Transverse colon (tissue), 4 donors: ENCODE measurements at regions not wholly inside any gene's neighbourhood (a gene's known extent, or its start where the extent isn't known, plus 50 kb on each side); places are given as distances from the start of the nearest gene placed in this dataset.

ENCODE experiments used
- EP300 ChIP-seq: sonication (generic); formaldehyde crosslinking; IDR thresholded peaks from one replicate; pipeline ENCODE4 v1.6.1; 2017; ENCODE audit warnings: antibody characterized with exemption, low read depth
- POLR2A ChIP-seq: fragments of 450-650 bp; IDR thresholded peaks from one replicate; pipeline ENCODE4 v1.6.1; 2016; ENCODE audit warnings: antibody characterized with exemption, mild to moderate bottlenecking, moderate library complexity
- POLR2AphosphoS5 ChIP-seq, 3 donors: sonication (generic); formaldehyde crosslinking; IDR thresholded peaks; one replicate each; pipeline ENCODE4 v1.6.1; 2016; ENCODE audit warnings: antibody characterized with exemption in 3 of 3
- TF ChIP-seq, protein P1 (sequence below), 5 experiments: fragments of 200-600 bp in 3 of 5; fragments of 450-650 bp in 2 of 5; sonication (generic) in 3 of 5; IDR thresholded peaks; 1 replicate in 2 of 5; 2 replicates in 3 of 5; pipeline ENCODE4 v1.5.1; 2016 to 2017; ENCODE audit warnings: antibody characterized with exemption in 5 of 5, inconsistent platforms in 3 of 5, mild to moderate bottlenecking in 2 of 5, moderate library complexity in 1 of 5

DNA sequence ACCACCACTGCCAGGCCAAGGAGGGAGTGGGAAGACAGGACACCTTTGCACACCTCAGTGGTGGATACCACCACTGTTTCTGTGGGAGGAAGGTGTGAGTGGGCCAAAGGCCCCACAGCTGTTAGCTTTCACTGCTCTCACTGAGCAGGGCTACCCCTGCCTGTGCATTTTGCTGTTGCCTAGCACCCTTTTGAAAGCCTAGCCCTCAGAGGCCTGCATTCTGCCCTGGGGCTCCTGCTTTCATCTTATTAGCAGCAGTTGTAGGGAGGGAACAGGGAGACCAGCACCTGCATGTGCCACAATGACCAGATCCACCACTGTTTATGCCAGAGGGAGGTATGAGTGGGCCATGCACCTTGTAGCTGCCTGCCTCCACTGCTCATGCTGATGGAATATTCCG lies 110.9 kb upstream of the C21orf91 start:
- TF ChIP-seq, protein P1, sequence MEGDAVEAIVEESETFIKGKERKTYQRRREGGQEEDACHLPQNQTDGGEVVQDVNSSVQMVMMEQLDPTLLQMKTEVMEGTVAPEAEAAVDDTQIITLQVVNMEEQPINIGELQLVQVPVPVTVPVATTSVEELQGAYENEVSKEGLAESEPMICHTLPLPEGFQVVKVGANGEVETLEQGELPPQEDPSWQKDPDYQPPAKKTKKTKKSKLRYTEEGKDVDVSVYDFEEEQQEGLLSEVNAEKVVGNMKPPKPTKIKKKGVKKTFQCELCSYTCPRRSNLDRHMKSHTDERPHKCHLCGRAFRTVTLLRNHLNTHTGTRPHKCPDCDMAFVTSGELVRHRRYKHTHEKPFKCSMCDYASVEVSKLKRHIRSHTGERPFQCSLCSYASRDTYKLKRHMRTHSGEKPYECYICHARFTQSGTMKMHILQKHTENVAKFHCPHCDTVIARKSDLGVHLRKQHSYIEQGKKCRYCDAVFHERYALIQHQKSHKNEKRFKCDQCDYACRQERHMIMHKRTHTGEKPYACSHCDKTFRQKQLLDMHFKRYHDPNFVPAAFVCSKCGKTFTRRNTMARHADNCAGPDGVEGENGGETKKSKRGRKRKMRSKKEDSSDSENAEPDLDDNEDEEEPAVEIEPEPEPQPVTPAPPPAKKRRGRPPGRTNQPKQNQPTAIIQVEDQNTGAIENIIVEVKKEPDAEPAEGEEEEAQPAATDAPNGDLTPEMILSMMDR (IDR thresholded peaks at IDR 0.05), result no peak
- no peak for TF ChIP-seq EP300
- no peak for TF ChIP-seq POLR2AphosphoS5 (IDR thresholded peaks at IDR 0.05)
- no peak for TF ChIP-seq POLR2A
